B cell (primary cell): ENCODE measurements at regions not wholly inside any gene's neighbourhood (a gene's known extent, or its start where the extent isn't known, plus 50 kb on each side); places are given as distances from the start of the nearest gene placed in this dataset.

Experiments
- ATAC-seq: fragments of 200-7000 bp; cut with Tn5 transposase; one replicate; pipeline ENCODE4 v1.10.0; 2021; ENCODE audit warnings: low read depth, mild to moderate bottlenecking, moderate number of reproducible peaks, moderate library complexity
- CTCF ChIA-PET: fragments of 350-600 bp; sonication (Branson Sonifier 250); formaldehyde crosslinking; loops from one replicate; lab custom pipeline; 2021; ENCODE audit warnings: antibody characterized with exemption, inconsistent platforms; lab: Charles Lee
- POLR2A ChIA-PET: fragments of 350-600 bp; sonication (Branson Sonifier 250); formaldehyde crosslinking; loops from one replicate; lab custom pipeline; 2021; ENCODE audit warnings: antibody characterized with exemption; lab: Charles Lee
- DNase-seq: peaks from one replicate; pipeline ENCODE4 v3.0.0; 2013
- H2AFZ ChIP-seq: 2 replicates; pipeline ENCODE4 v1.6.1; 2012; ENCODE audit warnings: mild to moderate bottlenecking, low read depth, low read length; ENCODE audit not compliant: insufficient read depth, poor library complexity, severe bottlenecking
- H3K27ac ChIP-seq, 2 donors: 1 replicate in 1 of 2; 2 replicates in 1 of 2; pipeline ENCODE4 v1.5.1; 2012 to 2013; ENCODE audit warnings: low read length in 2 of 2, mild to moderate bottlenecking in 2 of 2, moderate library complexity in 1 of 2
- H3K27me3 ChIP-seq, 4 experiments: fragments of 200-600 bp in 1 of 4; sonication (generic) in 1 of 4; replicated peaks in 1 of 4; 1 replicate in 2 of 4; 2 replicates in 2 of 4; pipeline versions ENCODE4 v1.6.1 to v1.7.0; 2013 to 2016; ENCODE audit warnings: low read length in 3 of 4, mild to moderate bottlenecking in 2 of 4, mixed read lengths in 1 of 4, moderate library complexity in 1 of 4; ENCODE audit not compliant: insufficient read depth in 4 of 4, control insufficient read depth in 3 of 4; ENCODE audit errors: control extremely low read depth in 1 of 4
- H3K36me3 ChIP-seq, 2 experiments: replicated peaks in 1 of 2; 1 replicate in 1 of 2; 2 replicates in 1 of 2; pipeline versions ENCODE4 v1.6.1 to v1.7.1; 2013; ENCODE audit warnings: low read length in 1 of 2; ENCODE audit not compliant: insufficient read depth in 2 of 2, control insufficient read depth in 1 of 2; ENCODE audit errors: control extremely low read depth in 1 of 2, extremely low read depth in 1 of 2
- H3K4me1 ChIP-seq, 2 donors: fragments of 200-600 bp in 1 of 2; sonication (generic) in 1 of 2; 1 replicate in 1 of 2; 2 replicates in 1 of 2; pipeline versions ENCODE4 v1.5.1 to v1.6.1; 2013 to 2017; ENCODE audit warnings: low read length in 2 of 2; ENCODE audit not compliant: control insufficient read depth in 2 of 2, insufficient read depth in 2 of 2
- H3K4me2 ChIP-seq: replicated peaks from 2 replicates; pipeline ENCODE3; 2012; ENCODE audit warnings: mild to moderate bottlenecking, low read depth, low read length; ENCODE audit not compliant: poor library complexity, severe bottlenecking
- H3K4me3 ChIP-seq, 5 experiments: fragments of 200-600 bp in 1 of 5; sonication (generic) in 1 of 5; 1 replicate in 3 of 5; 2 replicates in 2 of 5; pipeline versions ENCODE4 v1.5.1 to v1.7.0; 2011 to 2016; ENCODE audit warnings: low read length in 4 of 5, mild to moderate bottlenecking in 4 of 5, low read depth in 2 of 5, control low read depth in 1 of 5, moderate library complexity in 1 of 5; ENCODE audit not compliant: insufficient read depth in 1 of 5; ENCODE audit errors: control extremely low read depth in 1 of 5, extremely low read depth in 1 of 5
- H3K79me2 ChIP-seq: fragments of 200-600 bp; sonication (generic); one replicate; pipeline ENCODE4 v1.6.0; 2016; ENCODE audit warnings: low read length; ENCODE audit not compliant: control insufficient read depth, insufficient read depth
- H3K9ac ChIP-seq: fragments of 200-600 bp; sonication (generic); 2 replicates; pipeline ENCODE4 v1.6.1; 2017; ENCODE audit warnings: mild to moderate bottlenecking, low read length, moderate library complexity
- H3K9me3 ChIP-seq, 3 donors: one replicate each; pipeline versions ENCODE4 v1.6.1 to v1.7.1; 2013; ENCODE audit warnings: low read length in 2 of 3; ENCODE audit not compliant: control insufficient read depth in 2 of 3, insufficient read depth in 1 of 3; ENCODE audit errors: control extremely low read depth in 1 of 3
- H4K20me1 ChIP-seq: 2 replicates; pipeline ENCODE4 v1.6.0; 2012; ENCODE audit warnings: mild to moderate bottlenecking, low read length; ENCODE audit not compliant: insufficient read depth, control insufficient read depth, poor library complexity, severe bottlenecking
- H3K27ac Mint-ChIP-seq: one replicate; pipeline ENCODE4 v1.8.0; 2021; ENCODE audit warnings: mixed read lengths
- H3K27me3 Mint-ChIP-seq: one replicate; pipeline ENCODE4 v1.8.0; 2021; ENCODE audit warnings: mixed read lengths
- H3K4me1 Mint-ChIP-seq: one replicate; pipeline ENCODE4 v1.8.0; 2021; ENCODE audit warnings: mixed read lengths
- H3K4me3 Mint-ChIP-seq: one replicate; pipeline ENCODE4 v1.8.0; 2021; ENCODE audit warnings: mixed read lengths
- H3K9me3 Mint-ChIP-seq: one replicate; pipeline ENCODE4 v1.8.0; 2022; ENCODE audit warnings: mixed read lengths; ENCODE audit not compliant: insufficient read depth
- CTCF ChIP-seq: fragments of 200-600 bp; IDR thresholded peaks from one replicate; pipeline ENCODE4 v1.8.0; 2022; ENCODE audit warnings: antibody characterized with exemption, mild to moderate bottlenecking
- EZH2 ChIP-seq: IDR thresholded peaks from 2 replicates; pipeline ENCODE4 v1.6.1; 2012; ENCODE audit warnings: borderline replicate concordance, low read depth, mild to moderate bottlenecking, moderate library complexity, low read length; ENCODE audit not compliant: insufficient read depth, poor library complexity, severe bottlenecking
- WGBS: methylation state at CpG from one replicate; pipeline ENCODE4 v1.1.5; 2013; ENCODE audit warnings: missing lambda C conversion rate; ENCODE audit not compliant: insufficient coverage; 5-methylcytosine and 5-hydroxymethylcytosine counted together
- intact Hi-C: fragments of 100-400 bp; cut with micrococcal nuclease; formaldehyde crosslinking; loops from one replicate; pipeline ENCODE4 v1.10.0; 2022

GRCh38 chr21:22925032-22925431 is 1926.8 kb downstream of the NCAM2 start:
- Mint-ChIP-seq H3K4me3 (no peak overlapping the region), H3K27me3 (no peaks in the 10 kb centered on the region), H3K27ac (no peak overlapping the region), H3K4me1 (peaks cover 4% of the 10 kb centered on the region), H3K9me3 (no peaks in the 10 kb centered on the region)
- H3K4me1 ChIP-seq, result no peaks in the 10 kb centered on the region
- ATAC-seq, result no peak
- H4K20me1 ChIP-seq, result no peaks in the 10 kb centered on the region
- ChIA-PET POLR2A (no interaction called here), CTCF (no interaction called here)
- no peak overlapping the region for H2AFZ ChIP-seq
- H3K27me3 ChIP-seq, result no peaks in the 10 kb centered on the region
- DNase-seq, result no peak
- no peaks in the 10 kb centered on the region for H3K79me2 ChIP-seq
- H3K4me2 ChIP-seq, result no peak overlapping the region
- H3K27ac ChIP-seq, result no peak overlapping the region
- no CpG with 5 or more reads among the region's 1 CpG for WGBS
- intact Hi-C loops, result no loop called here
- no peaks in the 10 kb centered on the region for H3K9me3 ChIP-seq
- TF ChIP-seq EZH2, result no peak
- no peak for TF ChIP-seq CTCF
- H3K4me3 ChIP-seq, result no peak overlapping the region
- H3K36me3 ChIP-seq, result no peaks in the 10 kb centered on the region
- H3K9ac ChIP-seq, result no peak overlapping the region

- H3K9me3 ChIP-seq, result no peaks in the 10 kb centered on the region
- no peak overlapping the region for H3K9ac ChIP-seq
- no peak overlapping the region for H3K4me2 ChIP-seq
- no CpG with 5 or more reads among the region's 2 CpGs for WGBS
- H3K27me3 ChIP-seq, result no peaks in the 10 kb centered on the region
- CTCF ChIA-PET, result no interaction called here
- no peak overlapping the region for H2AFZ ChIP-seq
- no peaks in the 10 kb centered on the region for H4K20me1 ChIP-seq
- Mint-ChIP-seq H3K4me3 (no peak overlapping the region), H3K4me1 (peaks cover 4% of the 10 kb centered on the region), H3K27me3 (no peaks in the 10 kb centered on the region), H3K27ac (no peak overlapping the region), H3K9me3 (no peaks in the 10 kb centered on the region)
- no peak for TF ChIP-seq CTCF
- TF ChIP-seq EZH2, result no peak
- DNase-seq (no peak), ATAC-seq (no peak)
- no peak overlapping the region for H3K27ac ChIP-seq
- H3K79me2 ChIP-seq, result no peaks in the 10 kb centered on the region
- H3K36me3 ChIP-seq, result no peaks in the 10 kb centered on the region
- POLR2A ChIA-PET, result no interaction called here
- intact Hi-C loops, result no loop called here
- no peaks in the 10 kb centered on the region for H3K4me1 ChIP-seq
- no peak overlapping the region for H3K4me3 ChIP-seq
Observed at GRCh38 chr21:22927469-22927868, 1929.3 kb downstream of the NCAM2 start.
